NT2/D1 (cell line): ENCODE measurements at regions not wholly inside any gene's neighbourhood (a gene's known extent, or its start where the extent isn't known, plus 50 kb on each side); places are given as distances from the start of the nearest gene placed in this dataset.

ENCODE experiments used
- SUZ12 ChIP-seq: IDR thresholded peaks from 2 replicates; pipeline ENCODE4 v1.6.1; 2011; ENCODE audit not compliant: insufficient read length, insufficient read depth; ENCODE audit errors: extremely low read depth
- YY1 ChIP-seq: IDR thresholded peaks from 2 replicates; pipeline ENCODE4 v1.6.1; 2011; ENCODE audit not compliant: insufficient read length, insufficient read depth
- ZNF274 ChIP-seq: IDR thresholded peaks from 2 replicates; pipeline ENCODE4 v1.6.1; 2011; ENCODE audit warnings: mild to moderate bottlenecking, low read depth, low read length

DNA sequence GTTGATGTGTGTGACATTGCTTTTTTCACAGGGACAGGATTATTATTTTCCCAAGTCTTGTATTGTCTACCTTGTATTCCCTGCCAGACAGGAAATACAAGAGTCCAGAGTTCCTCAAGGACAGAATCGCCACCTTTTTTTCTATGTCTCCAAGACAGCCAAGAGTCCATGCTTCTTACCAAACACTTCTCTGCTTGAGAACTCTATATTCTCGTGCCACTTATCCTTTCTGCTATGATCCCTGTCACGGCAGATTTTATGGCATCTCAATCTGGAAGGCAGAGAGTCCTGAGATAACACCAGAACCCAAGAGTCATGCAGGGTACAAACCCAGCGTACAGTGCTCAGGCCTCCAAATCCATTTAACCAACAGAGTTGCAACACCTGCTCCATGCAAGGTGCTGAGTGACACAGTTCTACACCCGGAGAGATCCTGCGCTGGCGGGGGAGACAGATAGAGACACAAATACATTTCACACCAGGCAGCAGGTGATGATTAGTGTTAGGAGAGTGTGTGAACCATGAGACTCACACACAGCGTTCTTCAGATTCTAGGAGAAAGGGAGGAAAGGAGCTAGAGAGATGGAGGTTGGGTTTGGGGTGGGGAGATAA is 107.6 kb downstream of the NAV1 start:
- TF ChIP-seq YY1 (no peak), ZNF274 (no peak), SUZ12 (no peak)
